ENCODE measurements at regions not wholly inside any gene's neighbourhood (a gene's known extent, or its start where the extent isn't known, plus 50 kb on each side); places are given as distances from the start of the nearest gene placed in this dataset.

DNA sequence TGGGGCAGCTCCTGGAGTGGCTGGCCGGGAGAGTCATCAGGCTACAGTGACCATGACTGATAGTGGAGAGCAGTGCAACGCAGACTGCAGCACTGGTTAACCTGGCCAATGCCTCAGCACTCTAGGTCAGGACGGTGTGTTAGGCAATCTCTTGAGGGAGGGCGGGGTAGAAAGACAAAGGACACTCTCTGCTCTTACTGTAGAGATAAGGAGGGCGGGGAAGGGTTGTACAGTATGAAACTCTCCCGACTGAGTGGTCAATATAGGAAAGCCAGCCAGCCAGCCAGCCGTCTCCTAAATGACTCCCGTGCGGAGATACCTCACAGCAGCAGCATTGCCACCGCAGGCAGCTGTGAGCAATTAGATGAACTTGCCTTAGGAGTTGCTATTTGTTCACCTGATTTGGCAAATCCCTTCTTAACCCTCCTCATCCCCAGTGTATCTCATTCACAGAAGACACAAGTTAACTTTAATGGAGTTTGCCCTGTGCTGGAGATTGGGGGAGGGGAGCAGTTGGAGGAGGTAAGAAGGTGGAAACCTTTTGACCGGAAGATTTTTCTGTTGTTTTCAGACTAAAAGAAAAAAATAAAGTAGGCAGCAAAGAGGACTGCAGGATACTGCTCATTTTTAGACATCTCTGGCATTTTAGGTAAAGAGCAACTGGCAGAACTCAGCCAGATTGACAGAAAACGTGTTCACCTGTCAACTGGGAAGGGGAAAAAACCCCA is 330.5 kb downstream of the HNRNPD start:
- Histone ChIP-seq H3K9me3 (ENCODE audit: control insufficient read depth in 4 of 4, insufficient read depth in 3 of 4, low read length in 3 of 4) (peaks cover 0 to 2% (median 0%) of the 10 kb centered on the region in 4 donors), H3K27me3 (ENCODE audit: control insufficient read depth in 3 of 3, insufficient read depth in 3 of 3, low read length in 2 of 3) (peaks cover 0 to 30% (median 28%) of the 10 kb centered on the region in 3 donors), H3K9ac (ENCODE audit: insufficient read depth in 1 of 2, low read length in 2 of 2) (no peak overlapping the region), H3K4me3 (no peak overlapping the region), H3K27ac (ENCODE audit: low read depth in 1 of 2, low read length in 1 of 2) (no peak overlapping the region), H3K36me3 (ENCODE audit: control insufficient read depth in 4 of 4, insufficient read depth in 4 of 4, low read length in 4 of 4) (no peaks in the 10 kb centered on the region), H3K4me1 (ENCODE audit: control insufficient read depth in 5 of 5, insufficient read depth in 5 of 5, low read length in 5 of 5) (peaks cover 0 to 9% (median 0%) of the 10 kb centered on the region in 5 donors)
- 18 to 36% methylated on average over 12 of the region's 12 CpGs for WGBS, 2 donors
- peak in 1 of 3 donors; percentile 4 for DNase-seq
- TF ChIP-seq, protein P1, sequence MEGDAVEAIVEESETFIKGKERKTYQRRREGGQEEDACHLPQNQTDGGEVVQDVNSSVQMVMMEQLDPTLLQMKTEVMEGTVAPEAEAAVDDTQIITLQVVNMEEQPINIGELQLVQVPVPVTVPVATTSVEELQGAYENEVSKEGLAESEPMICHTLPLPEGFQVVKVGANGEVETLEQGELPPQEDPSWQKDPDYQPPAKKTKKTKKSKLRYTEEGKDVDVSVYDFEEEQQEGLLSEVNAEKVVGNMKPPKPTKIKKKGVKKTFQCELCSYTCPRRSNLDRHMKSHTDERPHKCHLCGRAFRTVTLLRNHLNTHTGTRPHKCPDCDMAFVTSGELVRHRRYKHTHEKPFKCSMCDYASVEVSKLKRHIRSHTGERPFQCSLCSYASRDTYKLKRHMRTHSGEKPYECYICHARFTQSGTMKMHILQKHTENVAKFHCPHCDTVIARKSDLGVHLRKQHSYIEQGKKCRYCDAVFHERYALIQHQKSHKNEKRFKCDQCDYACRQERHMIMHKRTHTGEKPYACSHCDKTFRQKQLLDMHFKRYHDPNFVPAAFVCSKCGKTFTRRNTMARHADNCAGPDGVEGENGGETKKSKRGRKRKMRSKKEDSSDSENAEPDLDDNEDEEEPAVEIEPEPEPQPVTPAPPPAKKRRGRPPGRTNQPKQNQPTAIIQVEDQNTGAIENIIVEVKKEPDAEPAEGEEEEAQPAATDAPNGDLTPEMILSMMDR (IDR thresholded peaks at IDR 0.05; ENCODE audit: control extremely low read depth, extremely low read depth): no peak
- no peak for ATAC-seq (ENCODE audit: insufficient read depth, low FRiP score)

DNA sequence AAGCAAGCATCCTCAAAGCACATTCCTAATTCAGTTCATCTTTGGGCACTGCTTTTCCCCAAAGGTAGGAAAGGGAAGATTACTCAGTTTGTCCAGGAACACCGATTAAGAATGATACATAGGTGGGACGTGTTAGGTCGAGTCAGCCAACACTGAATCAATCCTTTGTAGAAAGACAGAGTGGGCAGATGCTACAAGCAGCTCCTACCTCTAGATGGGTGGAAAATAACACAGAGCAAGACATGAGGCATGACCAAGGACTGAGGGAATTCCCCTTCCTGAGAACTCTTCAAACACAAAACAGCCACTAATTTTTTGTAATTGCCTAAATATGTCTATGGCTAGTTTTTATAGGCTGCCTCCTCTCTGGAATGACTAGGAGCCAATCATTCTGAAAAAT is 331.7 kb downstream of the HNRNPD start:
- Histone ChIP-seq H3K9me3 (ENCODE audit: control insufficient read depth in 4 of 4, insufficient read depth in 3 of 4, low read length in 3 of 4) (peaks cover 0 to 2% (median 0%) of the 10 kb centered on the region in 4 donors), H3K4me1 (ENCODE audit: control insufficient read depth in 5 of 5, insufficient read depth in 5 of 5, low read length in 5 of 5) (peaks cover 0 to 9% (median 0%) of the 10 kb centered on the region in 5 donors), H3K9ac (ENCODE audit: insufficient read depth in 1 of 2, low read length in 2 of 2) (no peak overlapping the region), H3K36me3 (ENCODE audit: control insufficient read depth in 4 of 4, insufficient read depth in 4 of 4, low read length in 4 of 4) (no peaks in the 10 kb centered on the region), H3K4me3 (no peak overlapping the region), H3K27ac (ENCODE audit: low read depth in 1 of 2, low read length in 1 of 2) (no peak overlapping the region), H3K27me3 (ENCODE audit: control insufficient read depth in 3 of 3, insufficient read depth in 3 of 3, low read length in 2 of 3) (peaks cover 0 to 28% (median 27%) of the 10 kb centered on the region in 3 donors)
- no peak for ATAC-seq (ENCODE audit: insufficient read depth, low FRiP score)
- WGBS, 2 donors: 77 to 84% methylated on average over 3 of the region's 3 CpGs
- no peak for DNase-seq
- TF ChIP-seq, protein P1 (IDR thresholded peaks at IDR 0.05; ENCODE audit: control extremely low read depth, extremely low read depth): no peak

DNA sequence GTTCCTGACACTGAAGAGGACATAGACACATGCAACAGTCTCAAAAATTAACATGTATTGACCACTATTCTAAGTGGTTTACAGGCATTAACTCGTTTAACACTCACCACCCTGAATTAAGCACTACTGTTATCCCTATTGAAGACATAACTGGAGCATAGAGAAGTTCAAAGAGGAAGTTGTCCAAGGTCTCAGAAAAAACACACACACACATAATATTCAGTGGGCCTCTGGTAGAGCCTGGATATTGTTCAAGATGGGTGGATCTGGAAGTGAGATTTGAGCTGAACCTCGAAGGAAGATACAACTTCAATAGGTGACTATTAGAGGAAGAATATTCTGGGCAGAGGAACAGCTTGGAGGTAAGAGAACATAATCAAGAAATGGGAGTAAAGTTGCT is 334.9 kb downstream of the HNRNPD start:
- H3K9me3 ChIP-seq (ENCODE audit: control insufficient read depth in 4 of 4, insufficient read depth in 3 of 4, low read length in 3 of 4): peaks cover 0 to 2% (median 0%) of the 10 kb centered on the region in 4 donors
- TF ChIP-seq, protein P1 (IDR thresholded peaks at IDR 0.05; ENCODE audit: control extremely low read depth, extremely low read depth): no peak
- H3K27ac ChIP-seq (ENCODE audit: low read depth in 1 of 2, low read length in 1 of 2): no peak overlapping the region
- H3K4me3 ChIP-seq: no peak overlapping the region
- DNase-seq (no peak), ATAC-seq (ENCODE audit: insufficient read depth, low FRiP score) (no peak)
- H3K36me3 ChIP-seq (ENCODE audit: control insufficient read depth in 4 of 4, insufficient read depth in 4 of 4, low read length in 4 of 4): no peaks in the 10 kb centered on the region
- no peak overlapping the region for H3K9ac ChIP-seq (ENCODE audit: insufficient read depth in 1 of 2, low read length in 2 of 2)
- H3K27me3 ChIP-seq (ENCODE audit: control insufficient read depth in 3 of 3, insufficient read depth in 3 of 3, low read length in 2 of 3): peaks cover 0 to 20% (median 10%) of the 10 kb centered on the region in 3 donors
- 34 to 39% methylated on average over 2 of the region's 2 CpGs for WGBS, 2 donors
- H3K4me1 ChIP-seq (ENCODE audit: control insufficient read depth in 5 of 5, insufficient read depth in 5 of 5, low read length in 5 of 5): peaks cover 0 to 3% (median 0%) of the 10 kb centered on the region in 5 donors
